ENCODE measurements at regions not wholly inside any gene's neighbourhood (a gene's known extent, or its start where the extent isn't known, plus 50 kb on each side); places are given as distances from the start of the nearest gene placed in this dataset.

DNA sequence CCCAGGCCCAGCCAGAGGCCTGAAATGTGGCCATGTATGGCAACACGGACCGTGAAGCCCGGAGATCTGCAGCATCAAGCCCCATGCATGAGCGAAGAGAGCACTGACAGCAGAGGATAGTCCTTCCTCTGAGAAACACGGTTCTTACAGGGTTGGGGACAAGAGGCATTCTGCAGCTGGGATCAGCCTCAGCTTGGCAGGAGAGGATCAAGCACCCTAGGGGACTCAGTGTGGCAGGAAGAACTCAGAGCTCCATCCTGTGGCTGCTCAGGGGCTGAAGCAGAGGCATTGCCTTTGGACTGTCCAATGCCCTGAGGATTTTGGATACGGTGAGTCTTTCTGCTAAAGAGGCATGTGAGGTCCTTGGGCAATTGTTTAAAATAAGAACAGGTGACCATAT lies 368.7 kb downstream of the ZNF516 start:
- peak; percentile 59 for DNase-seq (ENCODE audit: low spot score)

GRCh38 chr18:76121011-76121410 lies 374.0 kb downstream of the ZNF516 start:
- DNase-seq (ENCODE audit: low spot score) = no peak

- no peak for DNase-seq (ENCODE audit: low spot score)
These were observed 379.5 kb downstream of the ZNF516 start for GRCh38 chr18:76115580-76115979.

DNA sequence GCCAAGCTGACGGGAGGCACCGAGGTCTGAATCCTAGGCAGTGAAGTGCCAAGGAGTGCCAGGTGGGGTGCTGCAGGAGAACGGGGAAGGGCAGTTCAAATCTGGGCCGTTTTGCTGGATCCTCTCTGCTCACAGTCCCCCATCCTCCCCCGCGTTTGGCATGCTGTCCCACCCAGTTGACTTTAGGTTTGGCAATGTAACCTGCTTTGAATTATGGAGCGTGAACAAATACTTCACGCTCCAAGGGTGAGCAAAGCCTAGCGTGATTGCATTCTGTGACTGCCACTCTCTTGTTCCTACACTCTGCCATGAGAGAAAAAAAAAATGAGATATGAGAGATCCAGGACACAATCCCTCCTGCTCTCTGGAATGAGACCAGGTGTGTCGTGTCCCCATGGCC lies 381.9 kb downstream of the ZNF516 start:
- DNase-seq (ENCODE audit: low spot score) = no peak

DNA sequence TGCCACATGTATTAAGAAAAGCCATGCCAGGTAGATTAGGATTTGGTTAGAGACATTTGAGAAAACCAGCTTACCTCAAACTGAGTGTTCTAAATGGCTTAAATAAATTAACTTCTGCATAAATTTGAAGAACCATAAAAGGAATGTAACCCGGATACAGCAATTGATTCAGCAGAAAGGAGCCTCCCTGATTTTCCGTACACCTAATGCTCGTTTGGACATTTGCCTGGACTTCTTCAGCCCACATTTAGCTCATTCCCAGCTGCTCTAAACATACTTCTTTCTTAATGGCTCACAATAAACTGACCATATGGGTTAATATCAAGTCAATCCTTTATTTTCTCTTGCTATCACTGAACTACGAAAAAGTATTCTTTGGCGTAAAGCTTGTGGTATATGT lies 392.4 kb downstream of the ZNF516 start:
- no peak for DNase-seq (ENCODE audit: low spot score)

DNA sequence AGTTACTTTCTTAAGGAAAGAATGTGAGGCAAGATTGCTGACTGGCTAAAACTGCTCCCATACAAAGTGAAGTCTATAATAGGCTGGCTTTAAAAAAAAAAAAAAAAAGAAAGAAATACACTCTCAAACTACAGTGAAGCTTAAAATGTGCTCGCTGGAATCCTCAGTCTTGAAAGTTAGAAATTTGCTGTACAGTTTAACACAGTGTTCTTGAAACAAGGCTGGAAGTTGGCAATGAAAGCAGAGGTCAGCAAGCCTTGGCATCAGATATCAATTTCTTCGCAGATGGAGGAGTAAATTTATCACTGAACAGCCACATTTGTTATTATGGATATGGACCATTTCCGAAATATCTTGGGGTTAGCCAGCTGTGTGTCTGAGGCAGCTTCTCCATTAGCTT lies 392.9 kb downstream of the ZNF516 start:
- DNase-seq (ENCODE audit: low spot score) = no peak

DNA sequence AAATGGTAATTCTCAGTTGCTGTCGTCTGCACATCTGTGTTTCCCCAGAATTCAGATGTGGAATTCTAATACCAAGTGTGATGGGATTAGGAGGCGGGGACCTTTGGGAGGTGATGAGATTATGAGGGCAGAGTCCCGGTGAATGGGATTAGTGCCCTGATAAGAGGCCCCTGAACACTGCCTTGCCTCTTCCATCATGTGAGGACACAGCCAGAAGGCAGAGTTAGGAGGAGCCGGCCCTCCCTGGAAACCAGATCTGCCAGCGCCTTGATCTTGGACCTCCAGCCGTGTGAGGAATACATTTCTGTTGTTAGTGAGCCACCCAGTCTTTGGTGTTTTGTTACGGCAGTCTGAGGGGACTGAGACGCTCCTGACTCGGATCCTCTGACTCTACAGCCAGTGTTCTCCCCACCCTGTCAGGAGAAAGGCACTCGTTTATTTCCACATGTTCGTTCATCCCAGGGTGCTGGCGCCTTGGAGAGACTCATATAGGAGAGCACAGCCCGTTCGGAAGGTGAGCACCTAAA lies 395.0 kb downstream of the ZNF516 start:
- no peak for DNase-seq (ENCODE audit: low spot score)

- DNase-seq (ENCODE audit: low spot score) = no peak
These were observed 396.2 kb downstream of the ZNF516 start for GRCh38 chr18:76098674-76099411.

GRCh38 chr18:76081536-76081935 lies 413.5 kb downstream of the ZNF516 start:
- no peak for DNase-seq (ENCODE audit: low spot score)

- no peak for DNase-seq (ENCODE audit: low spot score)
These were observed 414.6 kb downstream of the ZNF516 start for GRCh38 chr18:76080430-76080829.

DNA sequence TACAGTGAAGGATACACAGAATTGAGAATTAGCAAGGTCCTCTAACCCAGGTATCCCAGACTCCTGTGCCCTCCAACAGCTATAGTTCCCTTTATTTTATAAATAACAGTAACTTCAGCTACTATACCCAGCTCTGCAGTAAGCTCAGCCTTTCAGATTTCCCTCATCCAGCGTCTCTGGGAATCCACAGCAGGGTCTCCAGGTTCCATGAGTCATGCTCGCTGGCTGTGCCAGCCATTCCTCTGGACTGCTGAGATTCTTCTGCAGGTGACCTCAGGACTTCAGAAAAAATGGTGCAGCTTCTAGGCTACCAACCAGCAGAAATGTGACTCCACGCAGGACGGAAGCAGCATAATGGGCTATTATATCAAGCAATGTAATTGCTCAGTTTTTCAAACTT lies 419.3 kb downstream of the ZNF516 start:
- DNase-seq (ENCODE audit: low spot score) = no peak

- DNase-seq (ENCODE audit: low spot score) = no peak
These were observed 430.0 kb downstream of the ZNF516 start for GRCh38 chr18:76064998-76065397.

DNA sequence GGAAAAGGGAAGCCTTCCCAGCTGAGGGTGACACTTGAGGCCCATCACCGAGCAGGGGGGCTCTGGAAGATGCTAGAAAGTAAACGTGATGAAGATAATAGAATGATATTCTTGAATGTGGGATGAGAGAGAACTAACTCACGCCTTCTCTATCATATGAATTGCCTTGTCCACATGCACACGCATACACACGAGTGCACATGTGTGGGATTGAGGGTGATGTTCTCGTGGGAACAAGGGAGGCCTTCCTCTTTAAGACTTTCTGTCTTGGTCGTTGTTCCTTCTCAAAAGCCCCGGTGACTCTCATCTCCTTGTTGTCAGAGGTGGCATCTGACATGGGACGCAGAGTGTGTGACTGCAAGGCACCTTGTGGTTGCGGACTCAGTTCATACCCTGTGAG lies 436.9 kb downstream of the ZNF516 start:
- no peak for DNase-seq (ENCODE audit: low spot score)

DNA sequence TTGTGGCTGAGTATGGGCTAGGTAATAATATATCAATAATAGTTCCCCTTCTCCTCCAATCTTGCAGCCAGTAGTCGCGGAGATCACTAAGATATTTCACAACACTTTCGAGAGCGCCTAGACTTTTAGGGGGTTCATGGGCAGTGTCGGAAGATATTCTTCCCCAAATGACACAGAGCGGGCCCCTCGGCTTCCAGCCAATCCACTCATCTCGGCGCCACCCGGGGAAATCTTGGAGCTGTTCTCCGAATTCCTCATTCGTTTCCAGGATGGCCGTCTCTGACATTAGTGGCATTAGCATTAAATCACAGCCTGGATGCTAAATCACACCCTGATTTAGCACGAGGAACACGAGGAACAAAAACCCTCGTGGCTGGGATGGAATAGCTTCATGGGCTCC lies 437.7 kb downstream of the ZNF516 start:
- DNase-seq (ENCODE audit: low spot score) = no peak

DNA sequence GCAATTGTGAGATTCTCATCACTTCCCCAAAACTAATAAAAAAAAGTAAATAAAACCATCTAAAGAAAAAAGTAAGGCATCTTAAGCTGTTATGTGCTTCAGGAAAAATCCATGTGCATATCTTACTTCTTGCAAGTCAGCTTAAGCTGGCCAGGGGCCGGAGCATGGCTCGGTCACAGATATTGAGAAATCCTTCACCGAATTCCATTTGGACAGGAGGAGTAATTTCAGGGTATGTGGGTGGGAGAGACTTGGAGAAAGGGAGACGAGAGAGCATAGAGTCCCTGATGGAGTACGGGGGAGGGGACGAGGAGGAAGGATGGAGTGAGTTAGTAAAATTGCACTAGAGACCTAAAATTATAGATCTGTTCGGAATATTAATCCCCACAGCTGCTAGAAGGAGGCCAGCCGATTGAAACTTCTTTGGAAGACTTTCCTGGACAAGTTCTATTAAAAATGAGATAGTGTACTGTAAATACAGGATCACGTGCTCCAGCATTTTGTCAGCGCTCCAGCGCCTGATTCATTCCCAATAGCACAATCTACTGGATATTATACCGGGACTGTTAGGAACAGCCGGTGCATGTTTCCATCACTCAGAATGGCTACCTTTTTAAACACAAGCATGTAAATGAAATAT lies 438.5 kb downstream of the ZNF516 start:
- no peak for DNase-seq (ENCODE audit: low spot score)

GRCh38 chr18:76055578-76055977 lies 439.5 kb downstream of the ZNF516 start:
- DNase-seq (ENCODE audit: low spot score) = no peak

GRCh38 chr18:76055025-76055424 lies 440.0 kb downstream of the ZNF516 start:
- no peak for DNase-seq (ENCODE audit: low spot score)

DNA sequence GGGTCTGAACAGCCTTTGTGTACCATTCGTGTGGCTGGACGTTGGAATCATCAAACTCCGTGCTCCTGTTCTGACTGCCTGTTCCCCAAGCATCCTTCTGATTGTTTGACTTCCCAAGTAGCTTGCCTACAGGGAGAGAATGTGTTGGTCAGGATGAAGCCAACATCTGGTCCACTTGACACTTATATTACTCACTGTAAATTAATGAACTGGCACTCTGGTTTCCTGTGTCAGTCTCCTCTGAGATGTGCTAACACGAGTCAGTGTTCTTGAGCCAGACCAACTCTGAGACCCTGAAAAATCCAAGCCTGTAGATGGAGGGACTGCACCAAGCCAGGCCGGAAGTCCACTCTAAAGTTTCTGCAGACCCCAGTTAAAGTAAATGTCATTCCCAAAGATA lies 440.9 kb downstream of the ZNF516 start:
- DNase-seq (ENCODE audit: low spot score) = no peak

- no peak for DNase-seq (ENCODE audit: low spot score)
These were observed 441.5 kb downstream of the ZNF516 start for GRCh38 chr18:76053551-76053950.

- no peak for DNase-seq (ENCODE audit: low spot score)
These were observed 442.8 kb downstream of the ZNF516 start for GRCh38 chr18:76052227-76052595.

DNA sequence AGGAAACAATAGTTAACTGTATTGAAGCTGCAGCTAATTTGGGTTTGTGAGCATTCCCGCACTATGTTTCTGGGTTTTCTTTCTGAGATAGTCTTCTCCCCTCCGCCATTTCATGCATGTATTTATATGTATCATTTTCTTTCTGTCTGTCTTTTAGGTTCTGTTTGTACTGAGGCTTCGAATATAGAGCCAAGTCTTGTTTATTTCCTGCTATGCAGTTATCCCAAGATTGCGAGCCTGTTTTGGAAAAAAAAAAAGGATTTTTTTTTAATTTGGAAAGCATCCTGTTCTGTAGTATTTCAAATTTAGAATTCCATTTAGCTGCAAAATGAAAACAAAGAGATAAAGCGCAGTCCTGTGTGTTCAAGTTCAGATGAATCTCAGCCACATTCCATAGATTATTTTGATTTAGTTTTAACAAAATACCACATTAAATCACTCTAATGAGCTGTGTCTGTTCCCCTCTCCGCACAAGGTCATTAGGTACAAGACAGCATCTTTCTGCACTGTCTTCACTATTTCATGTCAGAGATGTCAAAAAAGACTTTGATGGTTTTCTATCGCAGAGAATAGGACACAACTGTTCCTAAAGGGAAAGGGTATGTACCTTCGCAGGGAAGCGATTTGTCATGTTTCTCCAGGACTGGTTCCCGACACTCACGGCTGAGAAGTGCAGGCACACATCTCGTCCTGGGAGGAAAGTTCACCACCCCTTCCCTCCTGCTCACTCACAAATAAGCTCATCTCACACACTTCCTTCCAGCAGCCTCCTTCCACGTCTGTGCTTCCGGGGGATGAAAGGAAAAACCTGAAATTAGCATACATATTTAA lies 443.4 kb downstream of the ZNF516 start:
- DNase-seq (ENCODE audit: low spot score) = no peak

- no peak for DNase-seq (ENCODE audit: low spot score)
These were observed 448.8 kb downstream of the ZNF516 start for GRCh38 chr18:76046221-76046620.

DNA sequence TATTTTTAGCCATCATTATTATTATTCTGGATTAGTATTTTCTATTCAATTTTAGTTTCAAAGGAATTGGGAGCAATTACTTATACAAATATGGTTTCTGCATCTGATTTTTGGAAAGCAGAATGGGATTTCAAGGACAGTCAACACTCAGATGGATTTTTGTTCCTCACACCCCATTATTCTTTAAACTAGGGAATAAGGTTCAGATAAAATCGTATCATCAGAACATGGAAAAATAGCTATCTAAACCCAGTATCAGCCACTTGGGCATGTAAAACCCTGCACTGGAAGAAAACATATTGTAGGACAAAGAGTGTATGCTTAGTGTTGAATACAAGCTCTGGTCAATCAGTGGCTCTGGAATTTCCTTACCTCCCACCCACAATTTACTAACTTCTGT lies 452.5 kb downstream of the ZNF516 start:
- no peak for DNase-seq (ENCODE audit: low spot score)

Measured in ecto neural progenitor cell (in vitro differentiated cells).